Neural cell (in vitro differentiated cells): ENCODE measurements at regions not wholly inside any gene's neighbourhood (a gene's known extent, or its start where the extent isn't known, plus 50 kb on each side); places are given as distances from the start of the nearest gene placed in this dataset.

ENCODE experiments used
- H2AFZ ChIP-seq: fragments of 200-600, 300-800 bp; sonication (generic), shearing (Covaris generic); 2 replicates; pipeline ENCODE4 v1.6.0; 2014; ENCODE audit warnings: low read depth, mild to moderate bottlenecking, antibody characterized with exemption, low read length, moderate library complexity
- H3F3A ChIP-seq: fragments of 200-600 bp; shearing (Covaris generic); 2 replicates; pipeline ENCODE4 v1.6.1; 2016; ENCODE audit warnings: mild to moderate bottlenecking, moderate library complexity, mixed read lengths, antibody characterized with exemption, low read length; ENCODE audit not compliant: insufficient read depth, poor library complexity, severe bottlenecking
- H3K27ac ChIP-seq: fragments of 200-600, 300-800 bp; sonication (generic), shearing (Covaris generic); 2 replicates; pipeline ENCODE4 v1.5.1; 2014; ENCODE audit warnings: mild to moderate bottlenecking, low read length, moderate library complexity
- H3K27me3 ChIP-seq: fragments of 300-800, 200-600 bp; sonication (generic), shearing (Covaris generic); 2 replicates; pipeline ENCODE4 v1.6.0; 2014; ENCODE audit warnings: mild to moderate bottlenecking, low read depth, low read length, moderate library complexity; ENCODE audit not compliant: insufficient read depth
- H3K36me3 ChIP-seq: fragments of 300-800, 200-600 bp; sonication (generic), shearing (Covaris generic); 2 replicates; pipeline ENCODE4 v1.5.1; 2014; ENCODE audit warnings: mild to moderate bottlenecking, antibody characterized with exemption, low read length, moderate library complexity; ENCODE audit not compliant: insufficient read depth
- H3K4me2 ChIP-seq: fragments of 300-800, 200-600 bp; sonication (generic), shearing (Covaris generic); 2 replicates; pipeline ENCODE4 v1.6.0; 2014; ENCODE audit warnings: mild to moderate bottlenecking, low read length
- H3K4me3 ChIP-seq: fragments of 300-800, 200-600 bp; sonication (generic), shearing (Covaris generic); 2 replicates; pipeline ENCODE4 v1.5.1; 2014; ENCODE audit warnings: mild to moderate bottlenecking, low read length, moderate library complexity
- H3K79me2 ChIP-seq: fragments of 200-600 bp; shearing (Covaris generic); replicated peaks from 2 replicates; pipeline ENCODE4 v1.6.0; 2014; ENCODE audit warnings: mild to moderate bottlenecking, low read length, moderate library complexity; ENCODE audit not compliant: insufficient read depth
- H3K9ac ChIP-seq: fragments of 300-800, 200-600 bp; sonication (generic), shearing (Covaris generic); 2 replicates; pipeline ENCODE4 v1.6.1; 2016; ENCODE audit warnings: mild to moderate bottlenecking, low read length, mixed read lengths
- H3K9me2 ChIP-seq: fragments of 200-600 bp; shearing (Covaris generic); 2 replicates; pipeline ENCODE4 v1.6.1; 2016; ENCODE audit warnings: mild to moderate bottlenecking, low read length, mixed read lengths; ENCODE audit not compliant: insufficient read depth
- H3K9me3 ChIP-seq: fragments of 200-600, 300-800 bp; sonication (generic), shearing (Covaris generic); 2 replicates; pipeline ENCODE4 v1.6.1; 2016; ENCODE audit warnings: mild to moderate bottlenecking, mixed run types, low read length, moderate library complexity, mixed read lengths
- H4K20me1 ChIP-seq: fragments of 200-600 bp; shearing (Covaris generic); 2 replicates; pipeline ENCODE4 v1.6.1; 2016; ENCODE audit warnings: mild to moderate bottlenecking, mixed run types; ENCODE audit not compliant: insufficient read depth
- EP300 ChIP-seq: fragments of 450-650 bp; conservative IDR thresholded peaks from 2 replicates; pipeline ENCODE4 v1.6.1; 2014; ENCODE audit warnings: antibody characterized with exemption, mild to moderate bottlenecking, moderate library complexity; ENCODE audit not compliant: poor library complexity, severe bottlenecking
- EZH2 ChIP-seq: fragments of 200-600, 300-800 bp; shearing (Covaris generic), sonication (generic); IDR thresholded peaks from 2 replicates; pipeline ENCODE4 v1.6.1; 2014; ENCODE audit warnings: antibody characterized with exemption, low read length, borderline replicate concordance, mild to moderate bottlenecking; ENCODE audit not compliant: insufficient read depth, poor library complexity, severe bottlenecking
- MXI1 ChIP-seq: fragments of 450-650 bp; conservative IDR thresholded peaks from 2 replicates; pipeline ENCODE4 v1.6.1; 2014; ENCODE audit warnings: antibody characterized with exemption, mild to moderate bottlenecking; ENCODE audit not compliant: poor library complexity, severe bottlenecking
- POLR2AphosphoS5 ChIP-seq: IDR thresholded peaks from 2 replicates; pipeline ENCODE4 v1.6.1; 2012
- RAD21 ChIP-seq: fragments of 450-650 bp; conservative IDR thresholded peaks from 2 replicates; pipeline ENCODE4 v1.6.1; 2014; ENCODE audit warnings: antibody characterized with exemption, mild to moderate bottlenecking, moderate library complexity
- SMC3 ChIP-seq: fragments of 450-650 bp; conservative IDR thresholded peaks from 2 replicates; pipeline ENCODE4 v1.6.1; 2014; ENCODE audit warnings: antibody characterized with exemption, mild to moderate bottlenecking, moderate library complexity; ENCODE audit not compliant: poor library complexity
- TAF1 ChIP-seq: IDR thresholded peaks from 2 replicates; pipeline ENCODE4 v1.6.1; 2012; ENCODE audit warnings: low read depth
- TF ChIP-seq, protein P1 (sequence below): IDR thresholded peaks from 2 replicates; pipeline ENCODE4 v1.6.1; 2012; ENCODE audit warnings: borderline replicate concordance
- TF ChIP-seq, protein P2 (sequence below): fragments of 450-650 bp; IDR thresholded peaks from 2 replicates; pipeline ENCODE4 v1.5.1; 2014; ENCODE audit warnings: antibody characterized with exemption, mild to moderate bottlenecking, moderate library complexity; ENCODE audit not compliant: poor library complexity, severe bottlenecking

DNA sequence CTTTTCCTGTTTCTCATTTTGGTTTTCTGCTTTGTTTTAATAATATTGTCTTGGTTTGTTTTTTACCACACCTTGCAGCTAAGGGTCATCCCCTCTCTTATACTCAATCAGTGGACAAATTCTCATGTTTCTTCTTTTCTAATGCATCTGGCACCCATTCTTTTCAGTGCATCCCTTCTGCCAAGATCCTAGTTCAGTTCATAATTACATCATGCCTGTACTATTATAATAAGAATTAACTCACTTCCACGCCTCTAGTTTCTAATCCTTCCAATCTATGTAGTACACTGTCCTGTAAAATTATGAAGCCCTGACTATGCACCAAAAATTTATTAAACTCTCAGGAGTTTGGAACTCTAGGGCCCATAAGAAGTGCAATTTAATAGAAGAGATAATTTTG lies 126.1 kb downstream of the FAT4 start:
- TF ChIP-seq TAF1: no peak
- no peak for TF ChIP-seq RAD21
- no peak for TF ChIP-seq EZH2
- TF ChIP-seq SMC3: no peak
- TF ChIP-seq, protein P1, sequence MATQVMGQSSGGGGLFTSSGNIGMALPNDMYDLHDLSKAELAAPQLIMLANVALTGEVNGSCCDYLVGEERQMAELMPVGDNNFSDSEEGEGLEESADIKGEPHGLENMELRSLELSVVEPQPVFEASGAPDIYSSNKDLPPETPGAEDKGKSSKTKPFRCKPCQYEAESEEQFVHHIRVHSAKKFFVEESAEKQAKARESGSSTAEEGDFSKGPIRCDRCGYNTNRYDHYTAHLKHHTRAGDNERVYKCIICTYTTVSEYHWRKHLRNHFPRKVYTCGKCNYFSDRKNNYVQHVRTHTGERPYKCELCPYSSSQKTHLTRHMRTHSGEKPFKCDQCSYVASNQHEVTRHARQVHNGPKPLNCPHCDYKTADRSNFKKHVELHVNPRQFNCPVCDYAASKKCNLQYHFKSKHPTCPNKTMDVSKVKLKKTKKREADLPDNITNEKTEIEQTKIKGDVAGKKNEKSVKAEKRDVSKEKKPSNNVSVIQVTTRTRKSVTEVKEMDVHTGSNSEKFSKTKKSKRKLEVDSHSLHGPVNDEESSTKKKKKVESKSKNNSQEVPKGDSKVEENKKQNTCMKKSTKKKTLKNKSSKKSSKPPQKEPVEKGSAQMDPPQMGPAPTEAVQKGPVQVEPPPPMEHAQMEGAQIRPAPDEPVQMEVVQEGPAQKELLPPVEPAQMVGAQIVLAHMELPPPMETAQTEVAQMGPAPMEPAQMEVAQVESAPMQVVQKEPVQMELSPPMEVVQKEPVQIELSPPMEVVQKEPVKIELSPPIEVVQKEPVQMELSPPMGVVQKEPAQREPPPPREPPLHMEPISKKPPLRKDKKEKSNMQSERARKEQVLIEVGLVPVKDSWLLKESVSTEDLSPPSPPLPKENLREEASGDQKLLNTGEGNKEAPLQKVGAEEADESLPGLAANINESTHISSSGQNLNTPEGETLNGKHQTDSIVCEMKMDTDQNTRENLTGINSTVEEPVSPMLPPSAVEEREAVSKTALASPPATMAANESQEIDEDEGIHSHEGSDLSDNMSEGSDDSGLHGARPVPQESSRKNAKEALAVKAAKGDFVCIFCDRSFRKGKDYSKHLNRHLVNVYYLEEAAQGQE: no peak
- TF ChIP-seq EP300: no peak
- TF ChIP-seq MXI1: no peak
- TF ChIP-seq, protein P2, sequence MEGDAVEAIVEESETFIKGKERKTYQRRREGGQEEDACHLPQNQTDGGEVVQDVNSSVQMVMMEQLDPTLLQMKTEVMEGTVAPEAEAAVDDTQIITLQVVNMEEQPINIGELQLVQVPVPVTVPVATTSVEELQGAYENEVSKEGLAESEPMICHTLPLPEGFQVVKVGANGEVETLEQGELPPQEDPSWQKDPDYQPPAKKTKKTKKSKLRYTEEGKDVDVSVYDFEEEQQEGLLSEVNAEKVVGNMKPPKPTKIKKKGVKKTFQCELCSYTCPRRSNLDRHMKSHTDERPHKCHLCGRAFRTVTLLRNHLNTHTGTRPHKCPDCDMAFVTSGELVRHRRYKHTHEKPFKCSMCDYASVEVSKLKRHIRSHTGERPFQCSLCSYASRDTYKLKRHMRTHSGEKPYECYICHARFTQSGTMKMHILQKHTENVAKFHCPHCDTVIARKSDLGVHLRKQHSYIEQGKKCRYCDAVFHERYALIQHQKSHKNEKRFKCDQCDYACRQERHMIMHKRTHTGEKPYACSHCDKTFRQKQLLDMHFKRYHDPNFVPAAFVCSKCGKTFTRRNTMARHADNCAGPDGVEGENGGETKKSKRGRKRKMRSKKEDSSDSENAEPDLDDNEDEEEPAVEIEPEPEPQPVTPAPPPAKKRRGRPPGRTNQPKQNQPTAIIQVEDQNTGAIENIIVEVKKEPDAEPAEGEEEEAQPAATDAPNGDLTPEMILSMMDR: no peak
- TF ChIP-seq POLR2AphosphoS5: no peak
- no peak overlapping the region for H2AFZ ChIP-seq
- H3K27me3 ChIP-seq: no peaks in the 10 kb centered on the region
- no peaks in the 10 kb centered on the region for H3F3A ChIP-seq
- no peak overlapping the region for H3K4me3 ChIP-seq
- no peak overlapping the region for H3K4me2 ChIP-seq
- no peaks in the 10 kb centered on the region for H3K79me2 ChIP-seq
- no peak overlapping the region for H3K9ac ChIP-seq
- H4K20me1 ChIP-seq: no peaks in the 10 kb centered on the region
- no peak overlapping the region for H3K27ac ChIP-seq
- no peaks in the 10 kb centered on the region for H3K9me2 ChIP-seq
- H3K9me3 ChIP-seq: no peaks in the 10 kb centered on the region
- H3K36me3 ChIP-seq: no peaks in the 10 kb centered on the region

DNA sequence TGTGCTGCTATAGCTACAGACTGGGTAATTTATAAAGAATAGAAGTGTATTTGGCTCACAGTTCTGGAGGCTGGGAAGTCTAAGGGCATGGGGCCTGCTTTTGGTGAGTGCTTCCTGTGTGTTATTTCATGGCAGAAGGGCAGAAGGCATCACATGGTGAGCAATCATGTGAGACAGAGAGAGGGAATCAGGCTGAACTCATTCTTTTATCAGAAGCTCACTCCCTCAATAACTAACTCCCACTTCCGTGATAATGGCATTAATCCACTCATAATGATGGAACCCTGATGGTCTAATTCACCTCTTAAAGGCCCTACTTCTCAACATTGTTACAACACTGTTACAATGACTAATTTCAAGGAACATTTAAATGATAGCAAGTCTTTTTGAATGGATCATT lies 129.4 kb downstream of the FAT4 start:
- Histone ChIP-seq H3K36me3 (no peaks in the 10 kb centered on the region), H3K9ac (no peak overlapping the region), H3K4me3 (no peak overlapping the region), H3K9me2 (no peaks in the 10 kb centered on the region), H3K79me2 (no peaks in the 10 kb centered on the region), H3K9me3 (no peaks in the 10 kb centered on the region), H3K27me3 (no peaks in the 10 kb centered on the region), H2AFZ (no peak overlapping the region), H3F3A (no peaks in the 10 kb centered on the region), H4K20me1 (no peaks in the 10 kb centered on the region), H3K4me2 (no peak overlapping the region), H3K27ac (no peak overlapping the region)
- no peak for TF ChIP-seq TAF1
- no peak for TF ChIP-seq EZH2
- no peak for TF ChIP-seq POLR2AphosphoS5
- TF ChIP-seq, protein P2: no peak
- TF ChIP-seq MXI1: no peak
- TF ChIP-seq EP300: no peak
- TF ChIP-seq, protein P1: no peak
- no peak for TF ChIP-seq SMC3
- no peak for TF ChIP-seq RAD21
